NT2/D1 (cell line): ENCODE measurements at regions not wholly inside any gene's neighbourhood (a gene's known extent, or its start where the extent isn't known, plus 50 kb on each side); places are given as distances from the start of the nearest gene placed in this dataset.

Experiments used
- DNase-seq: peaks from one replicate; pipeline ENCODE4 v3.0.0-alpha.2; 2011; ENCODE audit warnings: low read depth, low spot score
- H3K27me3 ChIP-seq: 2 replicates; pipeline ENCODE4 v1.6.0; 2011; ENCODE audit warnings: mild to moderate bottlenecking; ENCODE audit not compliant: insufficient read length, insufficient read depth
- H3K36me3 ChIP-seq: 2 replicates; pipeline ENCODE4 v1.6.1; 2011; ENCODE audit warnings: mild to moderate bottlenecking, low read length, mixed read lengths; ENCODE audit not compliant: insufficient read depth, insufficient read length
- H3K4me1 ChIP-seq: 2 replicates; pipeline ENCODE4 v1.5.1; 2011; ENCODE audit not compliant: insufficient read depth, insufficient read length
- H3K4me3 ChIP-seq: 2 replicates; pipeline ENCODE4 v1.5.1; 2011; ENCODE audit warnings: low read depth; ENCODE audit not compliant: insufficient read length
- H3K9ac ChIP-seq: 2 replicates; pipeline ENCODE4 v1.6.0; 2011; ENCODE audit warnings: low read depth; ENCODE audit not compliant: insufficient read length
- H3K9me3 ChIP-seq: 2 replicates; pipeline ENCODE4 v1.5.1; 2011; ENCODE audit warnings: mild to moderate bottlenecking, low read length; ENCODE audit not compliant: insufficient read depth
- SUZ12 ChIP-seq: IDR thresholded peaks from 2 replicates; pipeline ENCODE4 v1.6.1; 2011; ENCODE audit not compliant: insufficient read length, insufficient read depth; ENCODE audit errors: extremely low read depth
- YY1 ChIP-seq: IDR thresholded peaks from 2 replicates; pipeline ENCODE4 v1.6.1; 2011; ENCODE audit not compliant: insufficient read length, insufficient read depth
- ZNF274 ChIP-seq: IDR thresholded peaks from 2 replicates; pipeline ENCODE4 v1.6.1; 2011; ENCODE audit warnings: mild to moderate bottlenecking, low read depth, low read length

DNA sequence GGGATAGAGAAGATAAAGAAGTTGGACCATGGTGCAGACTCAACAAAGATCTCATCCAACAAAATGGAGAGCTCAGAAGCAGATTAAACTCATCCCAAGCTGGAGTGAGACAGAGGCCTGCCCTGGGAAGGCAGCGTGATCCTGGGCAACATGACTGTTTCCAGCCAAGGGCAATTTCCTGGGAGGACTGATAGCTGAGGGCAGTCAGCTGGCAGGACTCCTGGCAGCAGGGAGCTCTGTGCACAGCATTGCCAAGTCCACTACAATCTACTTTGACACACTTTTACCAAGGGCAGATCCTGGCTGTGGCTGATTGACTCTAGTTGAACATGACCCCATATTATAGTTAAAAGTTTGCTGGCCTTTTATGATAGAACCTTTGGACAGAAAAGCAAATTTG is 357.3 kb upstream of the RASGEF1B start:
- Histone ChIP-seq H3K9ac (no peak overlapping the region), H3K27me3 (no peaks in the 10 kb centered on the region), H3K36me3 (no peaks in the 10 kb centered on the region), H3K9me3 (no peaks in the 10 kb centered on the region), H3K4me3 (no peak overlapping the region), H3K4me1 (no peaks in the 10 kb centered on the region)
- TF ChIP-seq ZNF274 (no peak), YY1 (no peak), SUZ12 (no peak)
- no peak for DNase-seq

DNA sequence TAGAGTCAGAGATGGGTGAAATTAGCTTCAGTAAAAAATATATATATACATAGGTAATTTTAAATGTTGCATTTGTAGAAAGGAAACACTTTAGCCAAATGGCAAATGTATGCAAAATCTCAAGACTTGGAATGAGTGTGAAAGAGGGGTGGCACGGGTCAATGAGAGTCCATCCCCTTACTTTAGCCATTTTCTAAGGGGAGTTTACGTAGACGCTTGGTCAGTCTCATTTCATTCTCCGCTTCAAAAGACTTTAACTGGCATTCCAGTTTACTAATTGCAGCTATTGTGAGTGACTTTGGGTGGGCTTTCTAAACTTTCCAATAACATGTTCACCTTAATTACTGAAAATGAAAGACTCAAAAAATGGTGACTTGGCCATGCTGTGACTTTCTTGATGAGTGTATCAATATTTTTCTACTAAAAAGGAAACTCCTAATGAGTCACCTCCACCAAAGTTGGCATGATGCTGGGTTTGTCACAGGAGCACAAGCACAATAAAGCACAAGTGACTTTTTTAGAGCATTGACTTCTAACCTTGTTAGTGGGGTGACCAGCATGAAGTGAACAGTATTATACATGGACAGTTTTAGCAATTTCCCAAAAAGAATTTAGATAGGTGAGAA is 356.0 kb upstream of the RASGEF1B start:
- H3K4me3 ChIP-seq: no peak overlapping the region
- DNase-seq: no peak

DNA sequence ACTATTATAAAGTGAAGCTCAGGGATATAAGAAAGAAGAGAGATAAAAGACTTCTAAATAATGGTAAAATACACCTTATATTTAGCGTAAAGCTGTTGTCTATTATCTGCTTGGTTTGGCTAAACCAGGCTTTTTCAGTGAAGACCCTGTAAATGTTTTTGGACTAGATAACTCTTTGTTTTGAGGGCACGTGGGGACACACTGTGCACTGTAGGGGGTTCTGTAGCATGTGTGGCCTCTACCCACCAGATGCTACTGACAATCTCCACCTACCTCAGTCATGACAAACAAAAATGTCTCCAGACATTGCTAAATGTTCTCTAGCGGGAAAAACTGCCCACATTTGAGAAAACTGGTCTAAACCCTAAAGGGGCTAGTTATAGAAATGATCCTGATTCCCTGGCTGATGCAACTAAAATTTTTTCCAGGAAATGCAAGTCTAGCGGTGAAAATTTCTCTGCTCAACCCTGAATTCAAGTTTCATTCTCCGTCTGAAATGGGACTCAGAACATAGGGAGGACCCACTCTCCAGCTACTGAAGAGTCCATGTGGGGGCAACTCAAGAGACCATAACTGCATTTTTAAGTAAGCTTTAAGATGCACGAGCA is 355.2 kb upstream of the RASGEF1B start:
- Histone ChIP-seq H3K9ac (no peak overlapping the region), H3K36me3 (no peaks in the 10 kb centered on the region), H3K4me1 (no peaks in the 10 kb centered on the region), H3K27me3 (no peaks in the 10 kb centered on the region), H3K9me3 (no peaks in the 10 kb centered on the region), H3K4me3 (no peak overlapping the region)
- TF ChIP-seq SUZ12 (no peak), YY1 (no peak), ZNF274 (no peak)
- no peak for DNase-seq

More for the DNA sequence above, 356.0 kb upstream of the RASGEF1B start:
- Histone ChIP-seq H3K4me1 (no peaks in the 10 kb centered on the region), H3K9me3 (no peaks in the 10 kb centered on the region), H3K36me3 (no peaks in the 10 kb centered on the region), H3K27me3 (no peaks in the 10 kb centered on the region), H3K9ac (no peak overlapping the region)
- TF ChIP-seq SUZ12 (no peak), ZNF274 (no peak), YY1 (no peak)

DNA sequence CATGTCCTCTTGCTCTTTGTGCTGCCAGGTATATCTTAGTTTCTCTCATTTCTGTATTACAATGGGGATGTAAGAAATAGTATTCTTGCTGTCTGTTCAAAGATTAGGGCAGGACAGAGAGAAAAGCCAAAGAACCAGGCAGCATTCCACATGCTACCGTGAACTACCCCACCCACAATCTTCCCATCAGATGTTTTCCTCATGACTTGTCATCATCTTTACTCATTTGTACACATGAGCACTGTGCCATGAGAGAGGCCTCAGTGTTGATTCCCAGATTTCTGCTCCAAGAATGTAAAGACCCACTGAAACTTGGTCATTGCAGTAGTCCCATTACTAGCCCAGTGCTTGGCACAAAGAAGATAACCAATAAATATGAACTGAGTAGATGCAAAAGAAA is 354.6 kb upstream of the RASGEF1B start:
- Histone ChIP-seq H3K4me3 (no peak overlapping the region), H3K27me3 (no peaks in the 10 kb centered on the region), H3K36me3 (no peaks in the 10 kb centered on the region), H3K9me3 (no peaks in the 10 kb centered on the region), H3K4me1 (no peaks in the 10 kb centered on the region), H3K9ac (no peak overlapping the region)
- TF ChIP-seq YY1: no peak
- no peak for TF ChIP-seq ZNF274
- TF ChIP-seq SUZ12: no peak
- DNase-seq: no peak

DNA sequence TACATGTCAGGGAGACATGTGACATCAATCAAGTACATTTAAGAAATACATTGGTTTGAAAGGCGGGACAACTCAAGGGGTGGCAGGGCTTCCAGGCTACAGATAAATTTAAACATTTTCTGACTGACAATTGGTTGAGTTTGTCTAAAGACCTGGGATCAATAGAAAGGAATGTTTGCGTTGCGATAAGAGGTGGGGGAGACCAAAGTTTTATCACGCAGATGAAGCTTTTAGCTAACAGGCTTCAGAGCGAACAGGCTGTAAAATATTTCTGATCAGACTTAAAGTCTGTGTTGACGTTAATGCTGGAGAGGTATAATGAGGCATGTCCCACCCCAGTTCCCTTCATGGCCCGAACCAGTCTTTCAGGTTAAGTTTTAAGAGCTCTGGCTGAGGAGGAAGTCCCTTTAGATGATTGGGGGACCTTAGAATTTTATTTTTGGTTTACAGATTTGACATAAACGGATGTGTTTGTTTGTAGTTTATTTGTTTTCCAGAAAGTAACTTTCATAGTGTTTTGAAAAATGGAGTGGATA is 346.7 kb upstream of the RASGEF1B start:
- Histone ChIP-seq H3K36me3 (no peaks in the 10 kb centered on the region), H3K4me3 (no peak overlapping the region), H3K4me1 (no peaks in the 10 kb centered on the region), H3K9ac (no peak overlapping the region), H3K9me3 (no peaks in the 10 kb centered on the region), H3K27me3 (no peaks in the 10 kb centered on the region)
- DNase-seq: no peak
- TF ChIP-seq YY1 (no peak), SUZ12 (no peak), ZNF274 (no peak)

DNA sequence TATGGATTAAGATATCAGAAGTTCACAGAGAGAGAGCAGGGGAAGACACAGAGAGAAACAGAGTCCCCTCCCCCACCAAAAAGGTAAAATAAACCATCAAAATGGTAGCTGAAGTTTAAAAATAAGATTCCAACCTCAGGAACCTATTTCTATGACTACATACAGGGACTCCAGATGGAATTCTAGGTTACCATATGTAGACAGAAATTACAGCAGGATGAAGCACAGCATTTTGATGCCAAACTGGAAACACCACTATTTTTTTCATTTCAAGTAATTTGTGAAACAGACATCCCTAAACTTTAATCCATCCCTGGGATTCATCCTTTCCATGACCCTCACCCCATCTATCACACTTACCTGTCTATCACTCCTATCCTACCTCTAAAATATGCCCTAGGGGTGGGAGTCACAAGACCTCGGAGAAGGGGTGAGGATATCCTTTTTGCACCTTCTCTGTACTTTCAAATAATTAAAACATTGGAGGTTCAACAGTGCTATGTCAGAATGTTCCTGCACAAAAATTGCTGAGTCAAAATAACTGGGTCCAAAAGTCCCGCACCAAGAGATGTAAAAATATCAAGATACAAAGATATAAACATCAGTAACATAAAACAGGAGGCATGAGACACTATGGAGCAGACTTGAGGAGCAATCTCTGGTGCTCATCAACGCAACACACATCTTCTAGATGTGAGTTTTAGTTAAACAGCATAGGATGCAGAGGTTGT is 344.5 kb upstream of the RASGEF1B start:
- Histone ChIP-seq H3K9me3 (no peaks in the 10 kb centered on the region), H3K36me3 (no peaks in the 10 kb centered on the region), H3K4me1 (no peaks in the 10 kb centered on the region), H3K27me3 (no peaks in the 10 kb centered on the region), H3K9ac (no peak overlapping the region), H3K4me3 (no peak overlapping the region)
- DNase-seq: no peak
- TF ChIP-seq ZNF274: no peak
- no peak for TF ChIP-seq YY1
- TF ChIP-seq SUZ12: no peak

DNA sequence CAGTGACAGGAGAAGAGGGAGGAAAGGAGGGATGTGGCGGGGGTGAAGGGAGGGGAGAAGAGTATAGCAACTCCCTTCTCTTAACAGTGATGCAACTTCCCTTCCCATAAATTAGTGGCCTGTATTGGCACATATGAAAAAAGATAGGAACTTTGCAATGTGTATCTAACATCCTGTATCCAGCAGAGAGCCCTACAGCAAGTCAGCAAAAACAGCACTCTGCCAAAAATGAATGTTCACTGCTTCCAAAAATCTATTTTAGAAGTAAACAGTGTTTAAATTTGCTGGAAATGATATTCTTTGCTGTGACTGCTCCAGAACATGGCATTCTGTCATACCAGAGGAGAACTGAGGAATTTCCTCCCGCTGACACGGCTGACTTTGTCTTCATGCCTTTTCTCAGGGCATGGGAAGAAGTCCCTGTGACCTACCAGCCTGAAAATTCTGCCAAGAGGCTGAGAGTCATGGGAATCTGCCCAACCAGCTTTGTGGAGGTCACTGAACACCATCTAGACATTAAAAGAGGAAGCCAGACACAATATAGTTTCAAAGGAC is 343.4 kb upstream of the RASGEF1B start:
- no peak overlapping the region for H3K9ac ChIP-seq
- no peaks in the 10 kb centered on the region for H3K27me3 ChIP-seq
- H3K9me3 ChIP-seq: no peaks in the 10 kb centered on the region
- no peaks in the 10 kb centered on the region for H3K4me1 ChIP-seq
- H3K4me3 ChIP-seq: no peak overlapping the region
- TF ChIP-seq SUZ12 (no peak), YY1 (no peak), ZNF274 (no peak)
- H3K36me3 ChIP-seq: no peaks in the 10 kb centered on the region
- no peak for DNase-seq
